HEK293 (cell line): ENCODE measurements at regions not wholly inside any gene's neighbourhood (a gene's known extent, or its start where the extent isn't known, plus 50 kb on each side); places are given as distances from the start of the nearest gene placed in this dataset.

Experiments
- CTCF ChIA-PET: fragments of 350-600 bp; formaldehyde crosslinking; extraction: SDS; loops from one replicate; lab custom pipeline; 2021; ENCODE audit warnings: antibody characterized with exemption; lab: Yijun Ruan, JAX
- POLR2A ChIA-PET: fragments of 300-600 bp; formaldehyde crosslinking; extraction: SDS; loops from one replicate; lab custom pipeline; 2020; ENCODE audit warnings: antibody characterized with exemption, inconsistent platforms; lab: Yijun Ruan, JAX
- H3K27ac ChIP-seq: fragments of 200-500 bp; sonication (Bioruptor generic); 2 replicates; pipeline ENCODE4 v1.5.1; 2014; ENCODE audit warnings: low read depth, low read length, control low read depth, inconsistent platforms; ENCODE audit errors: extremely low read depth
- H3K36me3 ChIP-seq, 2 experiments: fragments of 200-500 bp in 1 of 2; sonication (Bioruptor generic) in 1 of 2; 1 replicate in 1 of 2; 2 replicates in 1 of 2; pipeline ENCODE4 v1.5.1; 2014 to 2017; ENCODE audit warnings: inconsistent platforms in 2 of 2, low read length in 2 of 2; ENCODE audit not compliant: control insufficient read depth in 2 of 2, insufficient read depth in 1 of 2
- H3K4me1 ChIP-seq: fragments of 200-500 bp; sonication (Bioruptor generic); 2 replicates; pipeline ENCODE4 v1.5.1; 2014; ENCODE audit warnings: mild to moderate bottlenecking, low read length, inconsistent platforms; ENCODE audit not compliant: control insufficient read depth, insufficient read depth
- H3K4me3 ChIP-seq: 2 replicates; pipeline ENCODE4 v1.5.1; 2011; ENCODE audit warnings: low read depth, mild to moderate bottlenecking, control low read depth, low read length, moderate library complexity
- H3K9me3 ChIP-seq: fragments of 200-500 bp; sonication (Bioruptor generic); 2 replicates; pipeline ENCODE4 v1.5.1; 2014; ENCODE audit warnings: low read depth, low read length, inconsistent platforms; ENCODE audit not compliant: control insufficient read depth, insufficient read depth
- EGR2 ChIP-seq: fragments of 450-650 bp; formaldehyde crosslinking; IDR thresholded peaks from 2 replicates; pipeline ENCODE4 v1.5.1; 2016; ENCODE audit warnings: low read depth, missing biosample characterization, missing genetic modification characterization
- FEZF1 ChIP-seq: fragments of 450-650 bp; formaldehyde crosslinking; IDR thresholded peaks from 2 replicates; pipeline ENCODE4 v1.5.1; 2016; ENCODE audit warnings: missing biosample characterization, missing genetic modification characterization
- HOXD13 ChIP-seq: sonication (generic); formaldehyde crosslinking; IDR thresholded peaks from 2 replicates; pipeline ENCODE4 v1.8.0; 2022; ENCODE audit warnings: missing genetic modification reagents, borderline replicate concordance
- SCRT2 ChIP-seq: fragments of 450-650 bp; formaldehyde crosslinking; IDR thresholded peaks from 2 replicates; pipeline ENCODE4 v1.5.1; 2016; ENCODE audit warnings: missing biosample characterization, missing genetic modification characterization
- WT1 ChIP-seq: fragments of 450-650 bp; formaldehyde crosslinking; IDR thresholded peaks from 2 replicates; pipeline ENCODE4 v1.5.1; 2016; ENCODE audit warnings: missing biosample characterization, missing genetic modification characterization
- ZNF155 ChIP-seq: fragments of 450-650 bp; formaldehyde crosslinking; IDR thresholded peaks from 2 replicates; pipeline ENCODE4 v1.5.1; 2016; ENCODE audit warnings: missing biosample characterization, missing genetic modification characterization
- ZNF311 ChIP-seq: fragments of 450-650 bp; formaldehyde crosslinking; IDR thresholded peaks from 2 replicates; pipeline ENCODE4 v1.5.1; 2017; ENCODE audit warnings: missing biosample characterization, missing genetic modification characterization, borderline replicate concordance
- ZNF366 ChIP-seq: fragments of 450-650 bp; formaldehyde crosslinking; conservative IDR thresholded peaks from 2 replicates; pipeline ENCODE4 v1.5.1; 2016; ENCODE audit warnings: missing biosample characterization, missing genetic modification characterization
- ZNF37A ChIP-seq: fragments of 450-650 bp; IDR thresholded peaks from 2 replicates; pipeline ENCODE4 v1.5.1; 2018; ENCODE audit warnings: missing biosample characterization, missing genetic modification characterization
- ZNF404 ChIP-seq: fragments of 450-650 bp; formaldehyde crosslinking; IDR thresholded peaks from 2 replicates; pipeline ENCODE4 v1.5.1; 2017; ENCODE audit warnings: missing biosample characterization, missing genetic modification characterization
- ZNF596 ChIP-seq: fragments of 450-650 bp; IDR thresholded peaks from 2 replicates; pipeline ENCODE4 v1.5.0; 2018; ENCODE audit warnings: missing biosample characterization, mild to moderate bottlenecking, missing genetic modification characterization, moderate library complexity
- ZNF626 ChIP-seq: fragments of 450-650 bp; sonication (Bioruptor Pico); formaldehyde crosslinking; IDR thresholded peaks from 2 replicates; pipeline ENCODE4 v1.5.1; 2018; ENCODE audit warnings: missing biosample characterization, missing genetic modification characterization, inconsistent platforms
- ZNF645 ChIP-seq: fragments of 450-650 bp; formaldehyde crosslinking; IDR thresholded peaks from 2 replicates; pipeline ENCODE4; 2016; ENCODE audit warnings: missing biosample characterization, missing genetic modification characterization
- ZNF664 ChIP-seq: fragments of 450-650 bp; formaldehyde crosslinking; IDR thresholded peaks from 2 replicates; pipeline ENCODE4 v1.5.1; 2016; ENCODE audit warnings: missing biosample characterization, missing genetic modification characterization
- ZNF670 ChIP-seq: fragments of 450-650 bp; formaldehyde crosslinking; IDR thresholded peaks from 2 replicates; pipeline ENCODE4 v1.5.1; 2016; ENCODE audit warnings: missing biosample characterization, missing genetic modification characterization, low read depth
- ZNF701 ChIP-seq: fragments of 450-650 bp; formaldehyde crosslinking; IDR thresholded peaks from 2 replicates; pipeline ENCODE4 v1.5.1; 2016; ENCODE audit warnings: missing biosample characterization, missing genetic modification characterization
- ZNF747 ChIP-seq: fragments of 450-650 bp; formaldehyde crosslinking; IDR thresholded peaks from 2 replicates; pipeline ENCODE4 v1.5.1; 2016; ENCODE audit warnings: missing biosample characterization, missing genetic modification characterization
- ZSCAN18 ChIP-seq: fragments of 450-650 bp; formaldehyde crosslinking; IDR thresholded peaks from 2 replicates; pipeline ENCODE4 v1.5.1; 2016; ENCODE audit warnings: missing biosample characterization, missing genetic modification characterization
- TF ChIP-seq, protein P1 (sequence below): fragments of 450-650 bp; formaldehyde crosslinking; IDR thresholded peaks from 2 replicates; pipeline ENCODE4 v1.5.1; 2016; ENCODE audit warnings: missing biosample characterization, missing genetic modification characterization
- TF ChIP-seq, protein P2 (sequence below): fragments of 450-650 bp; formaldehyde crosslinking; IDR thresholded peaks from 2 replicates; pipeline ENCODE4 v1.5.1; 2016; ENCODE audit warnings: missing biosample characterization, missing genetic modification characterization

- TF ChIP-seq, protein P1, sequence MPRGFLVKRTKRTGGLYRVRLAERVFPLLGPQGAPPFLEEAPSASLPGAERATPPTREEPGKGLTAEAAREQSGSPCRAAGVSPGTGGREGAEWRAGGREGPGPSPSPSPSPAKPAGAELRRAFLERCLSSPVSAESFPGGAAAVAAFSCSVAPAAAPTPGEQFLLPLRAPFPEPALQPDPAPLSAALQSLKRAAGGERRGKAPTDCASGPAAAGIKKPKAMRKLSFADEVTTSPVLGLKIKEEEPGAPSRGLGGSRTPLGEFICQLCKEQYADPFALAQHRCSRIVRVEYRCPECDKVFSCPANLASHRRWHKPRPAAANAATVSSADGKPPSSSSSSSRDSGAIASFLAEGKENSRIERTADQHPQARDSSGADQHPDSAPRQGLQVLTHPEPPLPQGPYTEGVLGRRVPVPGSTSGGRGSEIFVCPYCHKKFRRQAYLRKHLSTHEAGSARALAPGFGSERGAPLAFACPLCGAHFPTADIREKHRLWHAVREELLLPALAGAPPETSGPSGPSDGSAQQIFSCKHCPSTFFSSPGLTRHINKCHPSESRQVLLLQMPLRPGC: no peak
- TF ChIP-seq ZSCAN18 (tag by site-specific recombination) (no peak), ZNF747 (tag by site-specific recombination) (no peak), ZNF670 (tag by site-specific recombination) (no peak), ZNF645 (no peak), ZNF366 (tag by site-specific recombination) (no peak), ZNF626 (no peak)
Measured at GRCh38 chr7:53642866-53643265, 607.4 kb downstream of the POM121L12 start (continued).

DNA sequence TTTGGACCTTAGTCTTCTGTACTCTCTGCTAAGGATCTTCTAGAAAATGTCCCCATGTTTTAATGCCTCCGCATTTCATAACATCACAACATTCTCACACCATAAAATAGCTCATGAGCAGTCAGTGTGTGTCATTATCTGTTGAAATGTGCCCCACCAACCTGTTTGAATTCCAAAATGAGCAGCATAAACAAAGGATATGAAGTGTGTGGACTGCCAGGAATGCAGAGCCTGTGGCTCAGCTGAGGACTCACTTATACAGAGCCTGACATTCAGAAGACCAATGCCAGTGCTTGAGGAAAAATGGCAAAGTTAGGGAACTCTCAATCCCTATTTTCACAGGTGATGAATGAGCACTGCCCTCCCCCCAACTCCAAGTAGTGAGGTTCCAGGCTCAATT, 621.4 kb downstream of the POM121L12 start:
- POLR2A ChIA-PET: no interaction called here
- Histone ChIP-seq H3K9me3 (no peaks in the 10 kb centered on the region), H3K4me3 (no peak overlapping the region), H3K36me3 (no peaks in the 10 kb centered on the region), H3K27ac (no peak overlapping the region), H3K4me1 (no peaks in the 10 kb centered on the region)
- TF ChIP-seq ZNF311 (tag by site-specific recombination) (no peak), HOXD13 (CRISPR knock-in tag) (no peak), ZNF664 (tag by site-specific recombination) (no peak), ZNF701 (tag by site-specific recombination) (no peak), EGR2 (tag by site-specific recombination) (no peak)
- CTCF ChIA-PET: no interaction called here

- Histone ChIP-seq H3K27ac (no peak overlapping the region), H3K4me3 (no peak overlapping the region), H3K9me3 (no peaks in the 10 kb centered on the region), H3K36me3 (no peaks in the 10 kb centered on the region), H3K4me1 (no peaks in the 10 kb centered on the region)
- CTCF ChIA-PET: no interaction called here
- no peak for TF ChIP-seq WT1 (tag by site-specific recombination)
- no peak for TF ChIP-seq SCRT2 (tag by site-specific recombination)
- no peak for TF ChIP-seq ZNF155
- TF ChIP-seq, protein P2, sequence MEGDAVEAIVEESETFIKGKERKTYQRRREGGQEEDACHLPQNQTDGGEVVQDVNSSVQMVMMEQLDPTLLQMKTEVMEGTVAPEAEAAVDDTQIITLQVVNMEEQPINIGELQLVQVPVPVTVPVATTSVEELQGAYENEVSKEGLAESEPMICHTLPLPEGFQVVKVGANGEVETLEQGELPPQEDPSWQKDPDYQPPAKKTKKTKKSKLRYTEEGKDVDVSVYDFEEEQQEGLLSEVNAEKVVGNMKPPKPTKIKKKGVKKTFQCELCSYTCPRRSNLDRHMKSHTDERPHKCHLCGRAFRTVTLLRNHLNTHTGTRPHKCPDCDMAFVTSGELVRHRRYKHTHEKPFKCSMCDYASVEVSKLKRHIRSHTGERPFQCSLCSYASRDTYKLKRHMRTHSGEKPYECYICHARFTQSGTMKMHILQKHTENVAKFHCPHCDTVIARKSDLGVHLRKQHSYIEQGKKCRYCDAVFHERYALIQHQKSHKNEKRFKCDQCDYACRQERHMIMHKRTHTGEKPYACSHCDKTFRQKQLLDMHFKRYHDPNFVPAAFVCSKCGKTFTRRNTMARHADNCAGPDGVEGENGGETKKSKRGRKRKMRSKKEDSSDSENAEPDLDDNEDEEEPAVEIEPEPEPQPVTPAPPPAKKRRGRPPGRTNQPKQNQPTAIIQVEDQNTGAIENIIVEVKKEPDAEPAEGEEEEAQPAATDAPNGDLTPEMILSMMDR (tag by site-specific recombination): no peak
- no peak for TF ChIP-seq ZNF404
- TF ChIP-seq ZNF596 (tag by site-specific recombination): no peak
- no peak for TF ChIP-seq FEZF1
- no peak for TF ChIP-seq ZNF37A
- POLR2A ChIA-PET: no interaction called here
Measured at GRCh38 chr7:53657586-53657985, 622.2 kb downstream of the POM121L12 start.
